ENCODE measurements at regions not wholly inside any gene's neighbourhood (a gene's known extent, or its start where the extent isn't known, plus 50 kb on each side); places are given as distances from the start of the nearest gene placed in this dataset.

DNA sequence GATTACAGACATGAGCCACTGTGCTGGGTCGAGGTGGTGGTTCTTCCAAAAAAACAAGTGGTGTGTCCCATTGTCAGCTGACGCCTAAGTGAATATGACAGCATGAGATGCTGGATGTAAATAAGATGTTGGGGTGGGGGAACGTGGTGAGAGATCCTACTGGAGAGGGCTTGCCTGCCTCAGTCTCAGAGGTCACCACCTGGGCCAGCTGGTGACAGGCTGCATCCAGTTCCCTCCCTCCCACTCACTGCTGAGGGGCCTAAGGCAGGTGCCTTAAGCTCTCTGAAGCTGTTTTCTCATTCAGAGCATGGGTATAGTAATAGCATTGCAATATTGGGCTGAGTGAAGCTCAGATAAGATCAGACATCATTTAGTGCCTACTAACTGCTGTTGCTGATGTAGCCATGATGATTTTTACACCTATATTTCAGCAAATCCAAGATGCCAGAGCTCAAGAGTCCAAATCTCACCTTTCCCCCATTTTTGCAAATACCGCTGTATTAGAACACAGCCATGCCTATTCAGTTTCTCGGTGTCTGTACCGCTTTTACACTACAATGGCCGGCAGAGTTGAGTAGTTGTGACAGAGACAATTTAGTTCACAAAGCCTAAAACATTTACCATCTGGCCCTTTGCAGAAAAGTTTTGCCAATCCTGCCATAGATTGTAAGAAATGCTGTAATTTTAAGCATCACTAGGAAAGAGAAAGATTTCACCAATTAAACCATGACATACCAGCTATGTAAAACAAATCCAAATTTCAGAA is 171.3 kb downstream of the ANKRD60 start:
- no peaks in the 10 kb centered on the region for H3K9me2 ChIP-seq (ENCODE audit: low read depth, low read length)
- H3F3A ChIP-seq (ENCODE audit: insufficient read depth, low read length), result no peaks in the 10 kb centered on the region
- TF ChIP-seq, protein P1, sequence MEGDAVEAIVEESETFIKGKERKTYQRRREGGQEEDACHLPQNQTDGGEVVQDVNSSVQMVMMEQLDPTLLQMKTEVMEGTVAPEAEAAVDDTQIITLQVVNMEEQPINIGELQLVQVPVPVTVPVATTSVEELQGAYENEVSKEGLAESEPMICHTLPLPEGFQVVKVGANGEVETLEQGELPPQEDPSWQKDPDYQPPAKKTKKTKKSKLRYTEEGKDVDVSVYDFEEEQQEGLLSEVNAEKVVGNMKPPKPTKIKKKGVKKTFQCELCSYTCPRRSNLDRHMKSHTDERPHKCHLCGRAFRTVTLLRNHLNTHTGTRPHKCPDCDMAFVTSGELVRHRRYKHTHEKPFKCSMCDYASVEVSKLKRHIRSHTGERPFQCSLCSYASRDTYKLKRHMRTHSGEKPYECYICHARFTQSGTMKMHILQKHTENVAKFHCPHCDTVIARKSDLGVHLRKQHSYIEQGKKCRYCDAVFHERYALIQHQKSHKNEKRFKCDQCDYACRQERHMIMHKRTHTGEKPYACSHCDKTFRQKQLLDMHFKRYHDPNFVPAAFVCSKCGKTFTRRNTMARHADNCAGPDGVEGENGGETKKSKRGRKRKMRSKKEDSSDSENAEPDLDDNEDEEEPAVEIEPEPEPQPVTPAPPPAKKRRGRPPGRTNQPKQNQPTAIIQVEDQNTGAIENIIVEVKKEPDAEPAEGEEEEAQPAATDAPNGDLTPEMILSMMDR (IDR thresholded peaks at IDR 0.05; ENCODE audit: low read length), result no peak
- no peak for TF ChIP-seq EZH2 (IDR thresholded peaks at IDR 0.05; ENCODE audit: borderline replicate concordance, low read length)
- H3K9me3 ChIP-seq (ENCODE audit: low read length), result no peaks in the 10 kb centered on the region
- H3K36me3 ChIP-seq (ENCODE audit: insufficient read depth, low read length), result no peaks in the 10 kb centered on the region
- no peaks in the 10 kb centered on the region for H3K79me2 ChIP-seq (ENCODE audit: insufficient read depth, low read length)
- no peak overlapping the region for H3K4me2 ChIP-seq (ENCODE audit: low read length)
- no peaks in the 10 kb centered on the region for H4K20me1 ChIP-seq (ENCODE audit: insufficient read depth, low read length)
- H2AFZ ChIP-seq (ENCODE audit: low read length), result no peak overlapping the region
- H3K27ac ChIP-seq (ENCODE audit: low read depth, low read length, poor library complexity, severe bottlenecking), result no peak overlapping the region
- no peak overlapping the region for H3K4me3 ChIP-seq (ENCODE audit: low read depth, low read length, poor library complexity, severe bottlenecking)
- H3K9ac ChIP-seq (ENCODE audit: low read length), result no peak overlapping the region
- H3K4me1 ChIP-seq (ENCODE audit: insufficient read depth, low read length, severe bottlenecking), result no peaks in the 10 kb centered on the region
- no peaks in the 10 kb centered on the region for H3K27me3 ChIP-seq (ENCODE audit: insufficient read depth, low read length)

DNA sequence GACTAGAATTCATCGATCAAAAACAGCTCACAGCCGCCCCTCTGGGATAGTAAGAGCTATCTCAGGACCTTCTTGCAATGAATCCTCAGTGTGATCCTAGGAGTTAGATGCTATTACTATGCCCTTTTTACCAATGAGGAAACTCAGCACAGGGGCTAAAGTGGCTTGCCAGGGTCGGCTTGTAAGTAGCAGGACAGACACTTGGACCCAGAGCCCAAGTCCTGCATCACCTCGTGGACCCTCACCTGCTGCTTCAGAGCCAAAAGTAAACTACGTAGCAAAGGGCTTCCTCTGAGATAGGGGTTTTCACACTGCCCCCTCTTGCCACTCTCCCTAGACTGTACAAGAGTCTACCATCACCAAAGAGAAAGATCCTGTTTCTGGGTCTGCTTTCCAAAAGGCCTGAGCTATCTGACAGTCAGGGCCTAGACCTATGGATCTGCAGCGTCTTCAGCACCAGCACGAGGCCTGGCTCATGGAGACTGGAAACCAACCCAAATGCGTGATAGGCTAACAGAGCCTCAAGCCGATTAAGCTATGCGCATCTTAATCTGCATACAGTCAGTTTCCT is 172.3 kb downstream of the ANKRD60 start:
- no peak for TF ChIP-seq EZH2 (IDR thresholded peaks at IDR 0.05; ENCODE audit: borderline replicate concordance, low read length)
- TF ChIP-seq, protein P1 (IDR thresholded peaks at IDR 0.05; ENCODE audit: low read length), result no peak
- no peak overlapping the region for H3K4me3 ChIP-seq (ENCODE audit: low read depth, low read length, poor library complexity, severe bottlenecking)
- H3K27me3 ChIP-seq (ENCODE audit: insufficient read depth, low read length), result no peaks in the 10 kb centered on the region
- H3K9me3 ChIP-seq (ENCODE audit: low read length), result peaks cover 5% of the 10 kb centered on the region; the same call in 1 of the 2 replicates
- no peak overlapping the region for H2AFZ ChIP-seq (ENCODE audit: low read length)
- H3K4me2 ChIP-seq (ENCODE audit: low read length), result no peak overlapping the region
- H4K20me1 ChIP-seq (ENCODE audit: insufficient read depth, low read length), result no peaks in the 10 kb centered on the region
- H3K79me2 ChIP-seq (ENCODE audit: insufficient read depth, low read length), result no peaks in the 10 kb centered on the region
- no peaks in the 10 kb centered on the region for H3K9me2 ChIP-seq (ENCODE audit: low read depth, low read length)
- no peaks in the 10 kb centered on the region for H3K36me3 ChIP-seq (ENCODE audit: insufficient read depth, low read length)
- H3K9ac ChIP-seq (ENCODE audit: low read length), result no peak overlapping the region
- no peaks in the 10 kb centered on the region for H3K4me1 ChIP-seq (ENCODE audit: insufficient read depth, low read length, severe bottlenecking)
- no peak overlapping the region for H3K27ac ChIP-seq (ENCODE audit: low read depth, low read length, poor library complexity, severe bottlenecking)
- H3F3A ChIP-seq (ENCODE audit: insufficient read depth, low read length), result no peaks in the 10 kb centered on the region

DNA sequence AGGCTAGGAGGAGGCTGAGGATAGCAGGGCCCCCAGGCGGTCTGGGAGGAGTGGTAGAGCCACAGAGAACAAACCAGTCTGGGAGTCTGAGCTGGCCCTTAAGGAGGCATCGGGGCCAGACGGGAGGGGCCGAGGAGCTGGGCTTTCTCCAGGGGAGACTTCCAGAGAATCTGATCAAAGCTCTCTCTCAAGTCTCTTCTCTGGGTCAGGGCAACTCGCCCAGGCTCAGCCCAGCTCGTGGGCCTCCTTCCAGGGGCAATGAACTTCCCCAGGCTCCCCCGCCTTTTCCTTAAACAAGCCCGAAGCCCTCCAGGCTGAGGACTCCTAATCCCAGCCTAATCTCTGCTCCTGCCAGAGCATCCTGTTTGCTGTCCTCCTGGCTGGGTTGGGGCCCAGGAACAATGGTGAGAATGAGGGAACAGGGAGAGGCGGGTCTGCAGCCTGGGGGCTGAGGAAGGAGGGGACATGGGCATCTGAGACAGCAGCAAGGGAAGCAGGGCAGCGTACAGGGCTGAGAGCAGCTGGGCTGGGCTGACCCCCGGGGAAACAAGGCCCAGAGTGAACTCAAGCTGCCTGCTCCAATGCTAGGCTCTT is 173.6 kb downstream of the ANKRD60 start:
- Histone ChIP-seq H3K9me2 (ENCODE audit: low read depth, low read length) (no peaks in the 10 kb centered on the region), H3K79me2 (ENCODE audit: insufficient read depth, low read length) (no peaks in the 10 kb centered on the region), H3K4me2 (ENCODE audit: low read length) (no peak overlapping the region), H3K27me3 (ENCODE audit: insufficient read depth, low read length) (no peaks in the 10 kb centered on the region), H3K9ac (ENCODE audit: low read length) (no peak overlapping the region), H4K20me1 (ENCODE audit: insufficient read depth, low read length) (no peaks in the 10 kb centered on the region), H3K9me3 (ENCODE audit: low read length) (peaks cover 5% of the 10 kb centered on the region; the same call in 1 of the 2 replicates), H3K4me3 (ENCODE audit: low read depth, low read length, poor library complexity, severe bottlenecking) (no peak overlapping the region), H3K36me3 (ENCODE audit: insufficient read depth, low read length) (no peaks in the 10 kb centered on the region), H3K27ac (ENCODE audit: low read depth, low read length, poor library complexity, severe bottlenecking) (no peak overlapping the region), H3K4me1 (ENCODE audit: insufficient read depth, low read length, severe bottlenecking) (no peaks in the 10 kb centered on the region), H3F3A (ENCODE audit: insufficient read depth, low read length) (no peaks in the 10 kb centered on the region), H2AFZ (ENCODE audit: low read length) (no peak overlapping the region)
- TF ChIP-seq, protein P1 (IDR thresholded peaks at IDR 0.05; ENCODE audit: low read length), result no peak
- TF ChIP-seq EZH2 (IDR thresholded peaks at IDR 0.05; ENCODE audit: borderline replicate concordance, low read length), result no peak

All from OCI-LY1 (cell line).